HG02938 (cell line): ENCODE measurements at regions not wholly inside any gene's neighbourhood (a gene's known extent, or its start where the extent isn't known, plus 50 kb on each side); places are given as distances from the start of the nearest gene placed in this dataset.

Experiments used
- ATAC-seq: cut with Tn5 transposase; IDR thresholded peaks from one replicate; pipeline ENCODE4 v1.9.1; 2021; ENCODE audit warnings: mild to moderate bottlenecking, moderate library complexity; ENCODE audit not compliant: unreplicated experiment

DNA sequence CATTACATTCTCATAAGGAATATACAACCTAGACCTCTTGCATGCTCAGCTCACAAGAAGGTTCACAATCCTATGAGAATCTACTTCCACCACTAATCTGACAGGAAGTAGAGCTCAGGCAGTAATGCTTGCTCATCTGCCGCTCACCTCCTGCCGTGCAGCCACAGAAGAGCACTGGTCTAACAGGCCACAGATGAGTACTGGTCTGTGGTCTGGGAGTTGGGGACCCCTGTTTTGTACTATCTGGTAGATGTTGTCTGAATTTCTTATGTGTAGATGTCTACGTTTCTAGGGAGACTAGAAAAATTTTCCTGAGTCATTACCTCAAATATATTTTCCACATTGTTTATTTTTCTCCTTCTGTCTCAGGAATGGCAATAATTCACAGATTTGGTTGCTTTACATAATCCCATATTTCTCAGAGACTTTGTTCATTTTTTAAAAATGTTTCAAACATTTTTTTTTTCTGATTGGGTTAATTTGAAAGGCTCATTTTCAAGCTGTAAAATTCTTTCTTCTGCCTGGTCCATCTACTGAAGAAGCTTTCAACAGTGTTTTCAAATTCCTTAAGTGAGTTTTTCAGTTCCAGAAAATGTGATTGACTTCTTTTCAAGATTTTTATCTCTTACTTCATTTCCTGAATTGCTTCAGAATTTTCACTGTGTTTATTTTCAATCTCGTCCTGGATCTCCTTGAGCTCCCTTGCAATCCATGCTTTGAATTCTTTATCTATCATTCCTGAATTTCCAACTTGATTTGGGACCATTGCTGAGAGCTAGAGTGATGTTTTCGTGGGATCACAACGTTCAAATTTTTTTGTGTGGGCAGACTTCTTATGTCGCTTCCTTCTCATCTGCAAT is 1322.2 kb downstream of the PCDH9 start:
- ATAC-seq, result no peak

DNA sequence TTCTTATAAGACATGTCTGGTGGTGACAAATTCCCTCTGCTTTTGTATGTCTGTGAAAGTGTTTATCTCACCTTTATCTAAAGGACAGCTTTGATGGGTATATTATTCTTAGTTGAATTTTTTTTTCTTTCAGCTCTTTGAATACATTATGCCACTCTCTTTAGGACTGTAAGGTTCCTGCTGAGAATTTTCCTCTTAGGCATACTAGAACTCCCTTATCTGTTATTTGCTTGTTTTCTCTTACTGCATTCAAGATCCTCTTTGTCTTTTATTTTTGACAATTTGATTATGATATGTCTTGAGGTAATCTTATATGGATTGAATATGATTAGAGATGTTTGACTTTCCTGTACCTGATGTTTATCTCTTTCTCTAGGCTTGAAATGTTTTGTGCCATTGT is 1328.4 kb downstream of the PCDH9 start:
- ATAC-seq, result no peak

DNA sequence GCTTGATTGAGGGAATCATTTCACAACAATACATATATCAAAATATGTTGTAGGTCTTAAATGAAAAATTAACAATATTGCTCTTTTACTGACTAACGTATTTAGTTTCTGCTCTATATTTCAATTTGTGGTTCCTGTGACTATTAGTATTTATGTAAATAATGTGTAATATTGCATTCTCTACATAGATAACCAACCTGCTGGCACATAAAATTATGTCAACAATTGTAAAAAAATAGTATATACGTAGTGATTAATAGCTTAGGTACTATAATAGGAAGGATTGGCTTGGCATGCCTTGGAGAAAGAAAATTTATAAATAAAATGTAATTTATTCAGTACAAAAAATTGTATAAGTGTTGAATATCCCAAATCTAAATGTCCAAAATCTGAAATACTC is 1336.1 kb downstream of the PCDH9 start:
- ATAC-seq, result no peak

DNA sequence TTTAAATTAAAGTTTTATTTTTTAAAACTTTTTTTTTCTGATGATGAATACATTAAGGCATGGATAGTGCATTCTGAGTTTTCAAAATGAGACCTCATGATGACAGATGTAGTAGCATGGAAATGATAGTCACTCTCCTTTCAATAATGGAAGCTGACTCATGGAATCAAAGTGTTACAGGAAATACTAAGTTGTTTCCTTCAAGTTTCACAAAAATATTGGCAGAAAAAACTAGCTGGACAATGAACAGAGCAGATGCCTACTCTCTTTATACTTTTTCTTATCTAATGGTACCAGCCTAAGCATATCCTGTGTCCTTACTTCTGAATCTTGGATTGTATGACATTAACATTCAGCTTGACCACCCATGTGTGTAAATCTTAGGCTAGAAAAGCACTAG is 1337.3 kb downstream of the PCDH9 start:
- ATAC-seq, result no peak

DNA sequence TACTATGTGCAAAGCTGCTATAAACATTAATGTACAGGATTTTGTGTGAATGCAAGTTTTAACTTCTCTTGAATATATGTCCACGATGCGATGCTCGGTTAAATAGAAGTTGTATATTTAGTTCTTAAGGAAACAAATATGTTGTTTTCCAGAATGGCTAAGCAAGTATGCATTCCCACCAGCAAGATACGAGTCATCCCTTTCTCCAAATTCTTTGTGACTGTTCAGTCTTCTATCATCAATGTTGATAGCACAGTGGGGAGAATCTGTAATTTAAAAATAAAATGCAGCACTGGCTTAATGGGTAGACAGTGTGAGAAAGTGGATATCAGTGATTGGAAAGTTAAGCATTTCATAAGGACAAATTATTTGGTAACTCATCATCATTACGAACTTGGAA is 1340.8 kb downstream of the PCDH9 start:
- no peak for ATAC-seq

DNA sequence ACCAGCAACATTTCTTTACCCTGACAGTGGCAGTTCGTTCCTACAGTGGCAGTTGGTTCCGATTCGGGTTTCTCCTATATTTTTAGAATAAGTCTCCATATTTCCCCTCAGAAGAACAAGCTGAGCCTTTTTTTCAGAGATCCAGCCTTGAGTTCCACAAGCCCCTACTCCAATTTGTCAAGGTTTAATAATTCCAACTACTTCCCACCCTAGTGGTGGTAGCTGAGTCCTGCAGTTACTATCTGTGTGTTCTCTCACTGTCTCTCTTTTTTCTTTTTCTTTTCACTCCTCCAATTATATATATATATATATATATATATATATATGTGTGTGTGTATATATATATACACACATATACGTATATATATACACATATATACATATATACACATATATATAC is 1347.3 kb downstream of the PCDH9 start:
- no peak for ATAC-seq

DNA sequence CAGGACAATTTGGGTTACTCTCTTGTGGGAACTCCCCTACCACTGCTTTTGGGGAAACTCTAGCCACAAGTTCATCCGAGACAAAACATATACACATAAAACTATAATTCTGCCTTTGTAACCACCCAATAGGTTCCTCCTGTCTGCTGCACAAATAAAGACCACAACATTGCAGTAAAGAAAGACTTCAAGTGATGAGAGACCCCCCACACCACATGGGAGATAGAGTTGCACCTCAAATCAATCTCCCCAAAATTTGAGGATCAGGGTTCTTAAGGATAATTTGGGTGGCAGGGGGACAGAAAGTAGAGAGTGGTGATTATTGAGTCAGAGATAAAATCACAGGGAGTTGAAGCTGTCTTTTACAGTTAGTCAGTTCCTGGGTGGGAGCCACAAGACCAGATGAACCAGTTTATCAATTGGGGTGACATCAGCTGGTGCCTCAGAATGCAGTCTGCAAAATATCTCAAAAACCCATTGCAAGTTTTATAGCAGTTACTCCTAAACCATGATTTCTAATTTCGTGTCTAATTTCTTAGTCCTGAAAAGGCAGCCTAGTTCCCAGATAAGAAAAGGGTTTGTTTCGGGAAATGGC is 1348.5 kb downstream of the PCDH9 start:
- ATAC-seq, result no peak

DNA sequence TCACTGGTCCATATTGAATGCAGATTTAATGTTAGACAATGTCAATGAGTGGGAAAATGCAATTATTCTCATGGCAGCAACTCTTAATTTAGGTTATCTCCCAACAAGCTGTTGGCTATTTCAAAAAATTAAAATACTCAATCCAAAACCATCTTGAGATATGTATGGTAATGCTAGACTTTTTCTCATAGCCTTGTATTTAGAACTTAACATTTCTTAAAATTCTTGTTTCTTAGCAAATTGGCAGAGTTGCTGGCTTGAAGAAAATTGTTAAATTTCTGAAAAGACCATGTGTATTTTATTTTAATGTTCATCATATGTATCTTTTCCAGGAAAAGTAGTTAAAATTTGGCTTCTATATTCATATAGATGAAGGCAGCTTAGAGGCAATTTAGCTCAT is 1355.1 kb downstream of the PCDH9 start:
- ATAC-seq, result no peak

DNA sequence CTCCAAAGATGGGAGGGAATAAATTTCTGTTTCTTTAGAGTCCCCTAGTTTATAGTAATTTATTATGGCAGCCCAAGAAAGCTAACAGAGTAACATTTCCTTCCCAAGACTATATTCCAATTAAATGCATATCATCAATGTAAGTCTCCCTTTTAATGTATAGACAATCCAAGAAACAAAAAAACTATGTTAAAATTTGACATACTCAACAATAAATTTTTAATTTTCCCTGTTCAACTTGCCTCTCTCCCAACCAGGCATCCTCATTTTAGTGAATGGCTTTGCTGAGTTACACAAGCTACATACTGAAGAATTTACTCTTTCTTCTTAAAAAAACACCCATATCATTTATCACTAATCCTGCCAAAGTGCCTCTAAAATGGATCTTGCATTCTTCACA is 1357.7 kb downstream of the PCDH9 start:
- ATAC-seq, result no peak

DNA sequence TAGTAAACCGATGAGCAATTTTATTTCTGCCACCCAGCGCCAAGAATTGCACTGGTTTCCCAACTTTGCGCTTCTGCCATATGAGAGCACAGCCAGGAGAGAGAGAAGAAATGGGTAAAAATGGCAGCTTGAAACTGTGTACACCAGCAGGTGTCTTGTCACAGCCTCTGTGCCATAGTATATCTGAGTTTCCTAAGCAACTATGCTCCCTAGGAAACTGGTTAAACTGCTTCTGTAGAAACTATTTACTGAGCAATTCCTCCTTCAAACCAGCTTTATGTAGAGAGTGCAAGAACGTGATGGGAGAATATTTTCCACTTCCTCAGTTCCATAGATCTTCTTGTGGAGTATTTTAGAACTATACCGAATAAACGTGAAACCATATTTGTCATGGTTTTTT is 1361.3 kb downstream of the PCDH9 start:
- no peak for ATAC-seq

DNA sequence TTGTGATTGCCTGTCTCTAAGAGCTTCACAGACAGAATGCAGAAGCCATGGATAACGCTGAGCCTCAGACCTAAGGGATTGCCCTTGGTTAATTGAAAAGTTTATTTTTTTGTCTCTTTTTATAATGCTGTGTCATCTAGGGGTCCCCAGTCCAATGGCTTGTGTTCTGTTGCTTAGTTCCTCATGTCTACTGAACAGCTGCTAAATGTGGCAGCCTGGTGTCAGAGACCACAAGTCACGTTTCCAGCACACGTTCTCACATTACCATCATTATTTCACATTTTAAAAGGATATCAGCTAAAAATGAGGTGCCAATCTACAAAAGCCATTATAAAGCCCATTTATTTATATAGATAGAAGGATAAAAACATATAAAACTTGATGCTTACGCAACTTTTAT is 1362.0 kb downstream of the PCDH9 start:
- no peak for ATAC-seq

DNA sequence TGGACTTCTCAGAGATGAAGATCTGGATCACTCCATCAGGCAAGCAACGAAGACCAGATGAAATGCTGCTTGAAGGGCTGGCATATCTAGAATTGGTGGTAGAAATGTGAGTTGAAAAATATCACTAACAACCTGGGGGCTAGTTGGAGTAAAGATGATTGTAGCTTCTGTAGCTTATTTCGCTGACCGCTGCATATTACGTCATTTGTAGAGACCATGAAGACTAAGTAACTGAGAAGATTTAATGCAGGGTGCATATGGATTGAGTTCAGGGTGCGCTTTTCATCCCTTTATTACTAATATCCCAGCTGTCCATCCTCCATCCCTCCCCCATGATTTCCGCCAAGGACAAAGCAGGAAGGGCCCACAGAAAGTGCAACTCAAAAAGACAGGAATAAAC is 1364.0 kb downstream of the PCDH9 start:
- no peak for ATAC-seq

DNA sequence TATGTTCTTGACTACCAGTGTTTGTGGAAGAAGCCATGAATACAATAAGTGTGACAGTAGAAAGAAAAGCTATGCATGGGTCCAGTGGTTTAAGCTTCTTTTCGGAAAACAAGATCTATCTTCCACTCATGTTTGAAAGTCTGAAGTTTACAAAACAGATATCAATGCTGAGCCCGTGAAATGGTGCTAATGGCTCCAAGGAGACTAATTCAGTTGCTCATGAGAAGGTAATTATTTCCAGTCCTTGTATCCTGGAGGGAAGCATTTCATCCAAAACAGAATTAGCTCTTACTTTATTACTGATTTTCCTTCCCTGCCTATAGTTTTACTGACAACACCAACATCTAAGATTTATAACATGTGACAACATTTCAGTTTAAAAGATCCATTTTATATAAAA is 1364.9 kb downstream of the PCDH9 start:
- no peak for ATAC-seq

DNA sequence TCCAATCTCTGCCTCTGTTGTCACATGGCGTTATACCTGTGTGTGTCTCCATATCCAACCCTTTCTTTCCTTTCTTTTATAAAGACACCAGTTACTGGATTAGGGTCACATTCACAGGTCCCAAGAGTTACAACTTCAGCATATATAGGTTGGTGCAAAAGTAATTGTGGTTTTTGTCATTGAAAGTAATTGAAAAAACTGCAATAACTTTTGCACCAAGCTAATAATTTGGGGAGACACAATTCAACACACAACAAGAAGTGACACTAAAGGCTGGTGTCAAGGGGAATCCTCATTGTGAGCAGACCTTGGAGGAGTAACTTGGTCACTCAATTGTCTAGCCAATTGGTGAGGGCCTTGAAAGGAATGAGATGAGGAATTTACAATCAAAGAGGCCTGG is 1366.1 kb downstream of the PCDH9 start:
- ATAC-seq, result no peak

DNA sequence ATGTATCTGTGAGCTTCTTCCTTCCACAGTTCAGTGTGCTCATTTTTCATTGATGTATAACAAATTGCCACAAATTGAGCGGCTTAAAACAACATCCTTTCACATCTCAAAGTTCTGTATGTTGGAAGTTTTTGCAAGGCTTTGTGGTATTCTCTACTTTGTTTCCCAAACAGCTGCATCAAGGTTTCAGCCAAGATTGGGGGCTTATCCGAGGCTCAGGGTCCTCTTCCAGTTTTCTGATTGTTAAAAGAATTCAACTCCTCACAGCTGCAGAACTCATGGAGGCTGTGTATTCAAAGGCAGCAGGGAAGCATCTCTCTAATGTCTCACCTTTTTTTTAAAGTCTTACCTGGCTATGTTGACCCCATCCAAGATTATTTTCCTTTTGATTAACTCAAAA is 1369.8 kb downstream of the PCDH9 start:
- ATAC-seq, result no peak

DNA sequence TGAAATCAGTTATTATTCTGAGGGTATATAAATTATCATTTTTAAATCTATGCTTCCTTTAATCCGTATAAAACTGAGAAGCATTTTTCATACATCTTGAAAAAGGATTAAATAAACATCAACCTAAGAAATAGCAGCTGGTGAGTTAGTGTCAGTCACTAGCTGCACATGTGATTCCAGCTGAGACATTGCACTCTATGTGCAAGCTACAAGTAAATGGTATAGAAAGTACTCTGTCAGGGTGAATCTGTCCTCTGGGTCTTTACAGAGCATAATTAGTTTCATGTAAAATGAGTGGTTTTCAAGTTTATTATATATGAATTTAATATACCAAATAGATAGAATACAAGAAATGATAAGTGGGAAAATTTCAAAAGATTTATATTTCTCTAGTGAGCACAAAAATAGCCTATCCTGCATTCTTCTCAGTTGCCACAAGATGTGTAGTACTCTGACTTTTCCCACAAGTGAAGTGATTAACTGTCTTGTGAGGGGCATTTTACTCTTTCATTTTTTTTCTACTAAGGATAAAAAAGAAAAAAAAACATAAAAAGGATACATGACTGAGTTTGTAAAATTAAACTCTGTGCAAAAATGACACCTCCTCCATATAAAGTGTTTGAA is 1372.1 kb downstream of the PCDH9 start:
- ATAC-seq, result no peak

DNA sequence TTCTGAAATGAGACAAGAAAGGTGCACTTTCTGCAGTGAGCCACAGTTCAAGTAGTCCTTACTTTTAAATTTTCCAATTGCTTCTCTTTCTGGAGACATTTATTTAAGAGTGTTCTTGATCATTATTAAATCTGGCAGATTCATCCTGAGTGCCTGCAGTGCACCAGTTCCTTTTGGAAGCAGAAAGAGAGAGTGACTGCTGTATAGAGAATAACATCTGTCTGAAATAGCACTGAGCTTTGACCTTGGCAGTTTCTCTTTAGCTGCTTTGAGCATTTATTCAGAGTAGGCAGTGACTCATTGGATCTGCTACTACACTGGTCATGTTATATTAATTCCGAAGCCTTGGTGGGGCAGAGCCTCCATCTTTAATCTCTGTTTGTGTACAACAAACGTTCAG is 1373.7 kb downstream of the PCDH9 start:
- no peak for ATAC-seq

DNA sequence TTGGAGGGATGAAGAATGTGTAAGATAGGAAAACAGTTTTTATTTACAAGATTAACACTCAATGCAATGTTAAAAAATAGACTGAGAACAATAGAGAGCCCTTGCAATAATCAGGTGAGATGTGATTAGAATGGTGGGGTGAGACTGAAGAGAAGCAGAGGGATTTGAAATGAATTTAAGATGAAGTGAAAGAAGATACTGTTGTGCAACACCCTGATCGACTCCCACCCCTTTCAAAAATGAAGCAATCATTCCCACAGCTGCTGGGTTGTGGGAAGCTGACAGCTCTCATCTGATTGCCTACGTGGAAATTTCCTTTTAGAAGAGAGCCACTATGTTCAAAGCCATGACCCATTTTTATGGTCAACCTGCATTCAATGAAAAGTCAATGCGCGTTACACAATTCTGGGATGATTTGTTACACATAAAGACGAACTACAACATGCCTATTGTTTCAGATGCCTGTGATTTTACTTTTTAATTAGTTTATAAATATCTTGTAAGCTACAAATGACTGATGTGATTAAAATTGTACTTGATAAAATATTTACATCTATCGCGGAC is 1374.8 kb downstream of the PCDH9 start:
- no peak for ATAC-seq

DNA sequence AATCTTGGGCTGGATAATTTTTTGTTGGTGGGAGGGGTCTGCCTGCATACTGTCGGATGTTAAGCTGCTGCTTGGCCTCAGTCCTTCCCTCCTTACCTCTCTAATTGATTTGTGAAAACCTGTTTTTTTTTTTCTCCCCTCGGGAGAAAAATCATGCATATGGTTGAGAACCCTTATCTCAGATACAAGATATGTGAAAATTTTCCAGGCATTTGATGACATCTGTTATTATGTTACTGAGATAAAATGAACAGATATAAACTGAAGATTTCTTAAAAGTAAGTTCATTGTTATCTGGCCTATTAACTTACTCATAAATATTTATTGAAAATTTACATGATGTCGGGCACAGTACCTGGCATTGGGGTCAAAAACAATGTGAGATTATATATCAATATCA is 1375.7 kb downstream of the PCDH9 start:
- no peak for ATAC-seq

DNA sequence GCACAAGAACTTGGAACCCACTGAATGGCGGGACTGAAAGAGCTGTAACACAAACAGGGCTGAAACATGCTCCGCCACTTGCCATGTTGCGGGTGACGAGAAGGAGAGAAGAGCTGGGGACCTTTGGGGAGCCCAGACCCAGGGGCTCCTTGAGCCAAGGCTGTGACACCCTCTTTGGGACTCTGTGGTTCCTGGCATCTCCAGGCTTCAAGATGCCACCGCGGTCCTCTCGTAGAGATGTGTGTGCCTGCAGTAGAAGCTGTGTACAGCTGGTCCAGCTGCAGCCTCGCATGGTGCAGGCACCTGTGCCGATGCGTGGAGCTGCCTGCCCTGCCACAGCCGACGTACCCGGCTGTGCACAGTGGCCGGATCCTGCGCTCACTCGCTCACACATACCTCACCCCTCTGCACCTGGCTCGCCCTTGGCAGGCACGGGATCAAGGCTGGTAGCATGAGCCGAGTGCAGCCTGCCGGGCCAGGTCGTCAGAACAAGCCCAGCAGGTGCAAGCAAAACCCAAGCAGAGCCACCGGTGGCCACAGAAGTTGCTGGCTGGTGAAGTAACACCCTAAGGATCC is 1385.8 kb downstream of the PCDH9 start:
- ATAC-seq, result no peak

DNA sequence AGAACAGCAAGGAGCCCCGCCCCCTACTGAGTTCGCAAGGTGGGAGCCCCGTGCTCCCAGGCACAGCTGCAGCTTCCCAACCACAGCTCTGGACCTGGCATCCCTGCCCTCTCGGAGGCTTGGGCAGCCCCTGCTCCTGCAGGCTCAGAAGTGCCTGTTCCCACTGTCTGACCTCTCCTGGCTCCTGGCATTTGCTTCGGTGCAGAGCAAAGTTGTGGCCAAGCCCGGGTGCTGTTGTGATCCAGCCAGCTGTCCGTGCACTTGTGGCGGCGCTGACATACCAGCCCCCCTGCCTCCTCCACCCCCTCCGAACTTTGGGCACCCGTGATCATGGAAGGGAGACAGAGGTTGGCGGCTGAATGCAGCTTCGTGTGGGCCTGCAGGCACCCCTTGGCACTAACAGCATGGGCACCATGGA is 1386.8 kb downstream of the PCDH9 start:
- ATAC-seq, result no peak

DNA sequence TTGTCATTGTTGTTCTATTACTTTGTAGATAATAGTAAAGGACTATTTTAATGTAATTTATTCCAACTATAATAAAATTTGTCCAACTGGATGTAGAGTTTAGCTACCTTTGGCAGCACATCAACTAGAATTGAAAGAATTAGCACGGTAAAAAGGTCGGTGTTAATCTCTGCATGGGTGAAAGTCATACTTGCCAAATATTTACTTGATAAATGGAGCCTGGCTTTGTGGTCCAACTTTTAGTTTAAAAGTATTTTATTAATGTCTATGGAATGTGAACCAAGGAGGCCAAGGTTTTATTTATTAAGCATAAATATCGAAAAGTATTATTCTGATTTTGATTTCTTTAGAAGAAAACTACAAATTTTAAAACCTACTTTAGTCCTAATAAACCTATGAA is 1389.0 kb downstream of the PCDH9 start:
- ATAC-seq, result no peak
